HEK293 (cell line): ENCODE measurements at regions not wholly inside any gene's neighbourhood (a gene's known extent, or its start where the extent isn't known, plus 50 kb on each side); places are given as distances from the start of the nearest gene placed in this dataset.

Source experiments
- ATF2 ChIP-seq: fragments of 450-650 bp; formaldehyde crosslinking; IDR thresholded peaks from 2 replicates; pipeline ENCODE4 v1.5.1; 2016; ENCODE audit warnings: missing biosample characterization, missing genetic modification characterization, low read depth
- CTCF ChIP-seq: fragments of 450-650 bp; formaldehyde crosslinking; IDR thresholded peaks from 2 replicates; pipeline ENCODE4 v1.5.1; 2016; ENCODE audit warnings: missing biosample characterization, missing genetic modification characterization
- GFI1B ChIP-seq: fragments of 450-650 bp; formaldehyde crosslinking; IDR thresholded peaks from 2 replicates; pipeline ENCODE4 v1.5.1; 2016; ENCODE audit warnings: missing biosample characterization, missing genetic modification characterization
- KLF9 ChIP-seq: fragments of 450-650 bp; formaldehyde crosslinking; IDR thresholded peaks from 2 replicates; pipeline ENCODE4 v1.5.1; 2016; ENCODE audit warnings: missing biosample characterization, missing genetic modification characterization, low read depth
- TCF7L2 ChIP-seq: IDR thresholded peaks from 2 replicates; pipeline ENCODE4 v1.6.1; 2011; ENCODE audit warnings: low read depth, mild to moderate bottlenecking, inconsistent platforms, low read length, moderate library complexity, borderline replicate concordance
- ZBTB8A ChIP-seq: fragments of 450-650 bp; formaldehyde crosslinking; IDR thresholded peaks from 2 replicates; pipeline ENCODE4 v1.5.1; 2016; ENCODE audit warnings: missing biosample characterization, missing genetic modification characterization
- ZNF138 ChIP-seq: fragments of 450-650 bp; formaldehyde crosslinking; IDR thresholded peaks from 2 replicates; pipeline ENCODE4 v1.5.1; 2016; ENCODE audit warnings: missing biosample characterization, missing genetic modification characterization, borderline replicate concordance
- ZNF292 ChIP-seq: fragments of 450-650 bp; formaldehyde crosslinking; IDR thresholded peaks from 2 replicates; pipeline ENCODE4 v1.5.1; 2016; ENCODE audit warnings: low read depth, missing biosample characterization, missing genetic modification characterization, borderline replicate concordance
- ZNF324 ChIP-seq: fragments of 450-650 bp; formaldehyde crosslinking; IDR thresholded peaks from 2 replicates; pipeline ENCODE4 v1.5.1; 2016; ENCODE audit warnings: missing biosample characterization, missing genetic modification characterization
- ZNF416 ChIP-seq: fragments of 450-650 bp; formaldehyde crosslinking; IDR thresholded peaks from 2 replicates; pipeline ENCODE4 v1.5.1; 2016; ENCODE audit warnings: missing biosample characterization, missing genetic modification characterization
- ZNF596 ChIP-seq: fragments of 450-650 bp; IDR thresholded peaks from 2 replicates; pipeline ENCODE4 v1.5.0; 2018; ENCODE audit warnings: missing biosample characterization, mild to moderate bottlenecking, missing genetic modification characterization, moderate library complexity
- ZNF707 ChIP-seq: fragments of 450-650 bp; formaldehyde crosslinking; IDR thresholded peaks from 2 replicates; pipeline ENCODE4 v1.5.1; 2016; ENCODE audit warnings: missing biosample characterization, missing genetic modification characterization

GRCh38 chr2:201983174-201983573 is 50.5 kb upstream of the FZD7 start:
- no peak for TF ChIP-seq CTCF (tag by site-specific recombination)
- TF ChIP-seq ZBTB8A (tag by site-specific recombination): no peak
- TF ChIP-seq ZNF707 (tag by site-specific recombination): no peak
- no peak for TF ChIP-seq ZNF596
- TF ChIP-seq ZNF416 (tag by site-specific recombination): no peak
- no peak for TF ChIP-seq TCF7L2
- no peak for TF ChIP-seq ZNF324
- TF ChIP-seq ATF2 (tag by site-specific recombination): no peak
- TF ChIP-seq GFI1B (tag by site-specific recombination): no peak
- no peak for TF ChIP-seq ZNF292
- TF ChIP-seq ZNF138: no peak
- TF ChIP-seq KLF9 (tag by site-specific recombination): no peak
